Hepatocyte (in vitro differentiated cells): ENCODE measurements at regions not wholly inside any gene's neighbourhood (a gene's known extent, or its start where the extent isn't known, plus 50 kb on each side); places are given as distances from the start of the nearest gene placed in this dataset.
"Not testable (repeated sequence)": the region's sequence is repeated elsewhere in the genome, so short reads cannot be mapped to it uniquely, and the experiment has no call there.

Source experiments
- CTCF ChIP-seq: fragments of 200-600 bp; sonication (generic); IDR thresholded peaks from 2 replicates; pipeline ENCODE4 v1.5.1; 2016; ENCODE audit warnings: antibody characterized with exemption, mild to moderate bottlenecking; ENCODE audit not compliant: poor library complexity
- EZH2 ChIP-seq: fragments of 200-600 bp; sonication (generic); IDR thresholded peaks from 2 replicates; pipeline ENCODE4 v1.6.1; 2016; ENCODE audit warnings: antibody characterized with exemption, mild to moderate bottlenecking, borderline replicate concordance
- EZH2phosphoT487 ChIP-seq: fragments of 200-600 bp; sonication (generic); IDR thresholded peaks from one replicate; pipeline ENCODE4 v1.6.1; 2018; ENCODE audit warnings: antibody characterized with exemption, mild to moderate bottlenecking, low read depth, moderate library complexity; ENCODE audit not compliant: unreplicated experiment, severe bottlenecking

GRCh38 chr21:5121849-5122248 lies 5399.5 kb upstream of the TPTE start:
- not testable (repeated sequence) for TF ChIP-seq CTCF, EZH2, EZH2phosphoT487
